CD14-positive monocyte (primary cell): ENCODE measurements at regions not wholly inside any gene's neighbourhood (a gene's known extent, or its start where the extent isn't known, plus 50 kb on each side); places are given as distances from the start of the nearest gene placed in this dataset.

ENCODE experiments used
- DNase-seq, 3 donors: peaks; one replicate each; pipeline ENCODE4 v3.0.0-alpha.2; 2011 to 2022
- H2AFZ ChIP-seq: 2 replicates; pipeline ENCODE4 v1.6.0; 2012; ENCODE audit warnings: mild to moderate bottlenecking, low read depth, low read length, inconsistent platforms; ENCODE audit not compliant: insufficient read depth, poor library complexity, severe bottlenecking
- H3K27ac ChIP-seq, 2 donors: 1 replicate in 1 of 2; 2 replicates in 1 of 2; pipeline ENCODE4 v1.5.1; 2012 to 2013; ENCODE audit warnings: low read length in 2 of 2, control low read depth in 1 of 2, inconsistent platforms in 1 of 2, low read depth in 1 of 2, mild to moderate bottlenecking in 1 of 2
- H3K27me3 ChIP-seq, 2 donors: one replicate each; pipeline versions ENCODE4 v1.6.0 to v1.6.1; 2011 to 2013; ENCODE audit warnings: low read length in 2 of 2; ENCODE audit not compliant: control insufficient read depth in 2 of 2, insufficient read depth in 2 of 2
- H3K36me3 ChIP-seq, 2 donors: replicated peaks in 1 of 2; 1 replicate in 1 of 2; 2 replicates in 1 of 2; pipeline versions ENCODE4 v1.5.1 to v1.6.1; 2012 to 2013; ENCODE audit warnings: low read length in 2 of 2, control low read depth in 1 of 2, inconsistent platforms in 1 of 2, mild to moderate bottlenecking in 1 of 2; ENCODE audit not compliant: insufficient read depth in 2 of 2, control insufficient read depth in 1 of 2
- H3K4me1 ChIP-seq, 2 donors: 1 replicate in 1 of 2; 2 replicates in 1 of 2; pipeline versions ENCODE4 v1.5.1 to v1.6.1; 2012 to 2013; ENCODE audit warnings: low read length in 2 of 2, control low read depth in 1 of 2, inconsistent platforms in 1 of 2, mild to moderate bottlenecking in 1 of 2, moderate library complexity in 1 of 2; ENCODE audit not compliant: insufficient read depth in 2 of 2, control insufficient read depth in 1 of 2
- H3K4me2 ChIP-seq: replicated peaks from 2 replicates; pipeline ENCODE3; 2012; ENCODE audit warnings: low read length, moderate library complexity, mild to moderate bottlenecking; ENCODE audit not compliant: poor library complexity, severe bottlenecking; ENCODE audit errors: extremely low read depth
- H3K4me3 ChIP-seq, 3 experiments: fragments of 200-600 bp in 1 of 3; sonication (generic) in 1 of 3; replicated peaks in 1 of 3; 1 replicate in 2 of 3; 2 replicates in 1 of 3; pipeline ENCODE4 v1.5.1; 2011 to 2013; ENCODE audit warnings: low read length in 3 of 3, mild to moderate bottlenecking in 3 of 3, control low read depth in 2 of 3, low read depth in 2 of 3, inconsistent platforms in 1 of 3, moderate library complexity in 1 of 3
- H3K79me2 ChIP-seq: 2 replicates; pipeline ENCODE4 v1.6.0; 2012; ENCODE audit warnings: mild to moderate bottlenecking, control low read depth, inconsistent platforms, low read length, moderate library complexity; ENCODE audit not compliant: insufficient read depth
- H3K9ac ChIP-seq: 2 replicates; pipeline ENCODE4 v1.6.0; 2017; ENCODE audit warnings: low read length, mild to moderate bottlenecking; ENCODE audit not compliant: insufficient read depth, poor library complexity, severe bottlenecking
- H3K9me3 ChIP-seq, 2 donors: replicated peaks in 1 of 2; 1 replicate in 1 of 2; 2 replicates in 1 of 2; pipeline versions ENCODE4 v1.5.1 to v1.6.1; 2012 to 2013; ENCODE audit warnings: low read length in 2 of 2, control low read depth in 1 of 2; ENCODE audit not compliant: control insufficient read depth in 1 of 2, insufficient read depth in 1 of 2
- H4K20me1 ChIP-seq: 2 replicates; pipeline ENCODE4 v1.6.0; 2012; ENCODE audit warnings: mild to moderate bottlenecking, low read length, control low read depth, moderate library complexity; ENCODE audit not compliant: insufficient read depth
- H3K27ac Mint-ChIP-seq, 7 donors: one replicate each; pipeline ENCODE4 v1.8.0; 2020; ENCODE audit warnings: mild to moderate bottlenecking in 7 of 7, mixed read lengths in 7 of 7, moderate library complexity in 6 of 7, inconsistent platforms in 2 of 7
- H3K27me3 Mint-ChIP-seq, 3 donors: one replicate each; pipeline ENCODE4 v1.8.0; 2021 to 2022; ENCODE audit warnings: low read depth in 3 of 3, mild to moderate bottlenecking in 3 of 3, mixed read lengths in 3 of 3, moderate library complexity in 3 of 3, inconsistent platforms in 1 of 3
- H3K36me3 Mint-ChIP-seq, 2 donors: one replicate each; pipeline ENCODE4 v1.8.0; 2020; ENCODE audit warnings: mixed read lengths in 2 of 2, inconsistent platforms in 1 of 2, mild to moderate bottlenecking in 1 of 2
- H3K4me1 Mint-ChIP-seq: one replicate; pipeline ENCODE4 v1.8.0; 2020; ENCODE audit warnings: mild to moderate bottlenecking, mixed read lengths
- H3K4me3 Mint-ChIP-seq, 2 donors: one replicate each; pipeline ENCODE4 v1.8.0; 2020; ENCODE audit warnings: mild to moderate bottlenecking in 2 of 2, mixed read lengths in 2 of 2, moderate library complexity in 1 of 2
- H3K9me3 Mint-ChIP-seq, 7 donors: one replicate each; pipeline ENCODE4 v1.8.0; 2020 to 2022; ENCODE audit warnings: mixed read lengths in 7 of 7, mild to moderate bottlenecking in 6 of 7, moderate library complexity in 6 of 7, inconsistent platforms in 2 of 7
- WGBS: methylation state at CpG from one replicate; pipeline ENCODE4 v1.1.5; 2013; ENCODE audit warnings: missing lambda C conversion rate; ENCODE audit not compliant: insufficient coverage; 5-methylcytosine and 5-hydroxymethylcytosine counted together
- intact Hi-C, 2 donors: fragments of 100-400 bp; cut with micrococcal nuclease; formaldehyde crosslinking; loops; one replicate each; pipeline versions ENCODE4 v1.15.0 to v1.15.1; 2023
- TF ChIP-seq, protein P1 (sequence below): fragments of 200-600 bp; IDR thresholded peaks from one replicate; pipeline ENCODE4 v1.8.0; 2022; ENCODE audit warnings: antibody characterized with exemption, mild to moderate bottlenecking

GRCh38 chr2:81747481-81748070 lies 1443.0 kb upstream of the LRRTM1 start:
- no peaks in the 10 kb centered on the region for H3K4me1 ChIP-seq
- peaks cover 0 to 12% (median 7%) of the 10 kb centered on the region in 7 donors for H3K9me3 Mint-ChIP-seq
- intact Hi-C loops = no loop called here
- H3K27me3 ChIP-seq = no peaks in the 10 kb centered on the region
- no peak overlapping the region for H3K27ac Mint-ChIP-seq
- no peak overlapping the region for H3K27ac ChIP-seq
- H3K79me2 ChIP-seq = no peaks in the 10 kb centered on the region
- H3K4me3 Mint-ChIP-seq = no peak overlapping the region
- TF ChIP-seq, protein P1, sequence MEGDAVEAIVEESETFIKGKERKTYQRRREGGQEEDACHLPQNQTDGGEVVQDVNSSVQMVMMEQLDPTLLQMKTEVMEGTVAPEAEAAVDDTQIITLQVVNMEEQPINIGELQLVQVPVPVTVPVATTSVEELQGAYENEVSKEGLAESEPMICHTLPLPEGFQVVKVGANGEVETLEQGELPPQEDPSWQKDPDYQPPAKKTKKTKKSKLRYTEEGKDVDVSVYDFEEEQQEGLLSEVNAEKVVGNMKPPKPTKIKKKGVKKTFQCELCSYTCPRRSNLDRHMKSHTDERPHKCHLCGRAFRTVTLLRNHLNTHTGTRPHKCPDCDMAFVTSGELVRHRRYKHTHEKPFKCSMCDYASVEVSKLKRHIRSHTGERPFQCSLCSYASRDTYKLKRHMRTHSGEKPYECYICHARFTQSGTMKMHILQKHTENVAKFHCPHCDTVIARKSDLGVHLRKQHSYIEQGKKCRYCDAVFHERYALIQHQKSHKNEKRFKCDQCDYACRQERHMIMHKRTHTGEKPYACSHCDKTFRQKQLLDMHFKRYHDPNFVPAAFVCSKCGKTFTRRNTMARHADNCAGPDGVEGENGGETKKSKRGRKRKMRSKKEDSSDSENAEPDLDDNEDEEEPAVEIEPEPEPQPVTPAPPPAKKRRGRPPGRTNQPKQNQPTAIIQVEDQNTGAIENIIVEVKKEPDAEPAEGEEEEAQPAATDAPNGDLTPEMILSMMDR = no peak
- no peak for DNase-seq
- H3K4me3 ChIP-seq = no peak overlapping the region
- no CpG with 5 or more reads among the region's 2 CpGs for WGBS
- H3K36me3 ChIP-seq = no peaks in the 10 kb centered on the region
- H2AFZ ChIP-seq = no peak overlapping the region
- peaks cover 0 to 1% (median 0%) of the 10 kb centered on the region in 3 donors for H3K27me3 Mint-ChIP-seq
- no peaks in the 10 kb centered on the region for H3K36me3 Mint-ChIP-seq
- peaks cover 6 to 10% of the 10 kb centered on the region in 2 donors for H3K9me3 ChIP-seq
- H3K4me2 ChIP-seq = no peak overlapping the region
- no peaks in the 10 kb centered on the region for H4K20me1 ChIP-seq
- no peaks in the 10 kb centered on the region for H3K4me1 Mint-ChIP-seq
- no peak overlapping the region for H3K9ac ChIP-seq

DNA sequence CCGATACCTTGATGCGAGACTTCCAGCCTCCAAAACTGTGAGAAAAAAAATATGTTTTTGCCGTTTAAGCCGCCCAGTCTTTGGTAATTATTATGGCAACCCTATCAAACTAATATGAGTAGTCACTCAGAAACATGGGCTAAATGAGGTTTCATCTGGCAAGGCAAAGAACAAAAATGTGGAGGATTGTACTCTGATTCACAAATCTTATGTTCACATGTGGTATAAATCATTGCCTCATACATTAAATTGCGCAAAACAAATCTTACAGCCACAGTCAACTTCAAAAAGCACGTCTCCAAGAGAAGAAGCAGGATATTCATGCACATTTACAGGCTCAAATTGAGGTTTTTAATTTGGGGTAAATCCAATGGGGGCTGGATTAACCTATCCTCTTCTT lies 1435.4 kb upstream of the LRRTM1 start:
- intact Hi-C loops = no loop called here

More for the DNA sequence above, 1435.4 kb upstream of the LRRTM1 start:
- no peak overlapping the region for H3K4me3 Mint-ChIP-seq
- Histone ChIP-seq H3K9ac (no peak overlapping the region), H3K4me2 (no peak overlapping the region), H2AFZ (no peak overlapping the region), H3K27me3 (no peaks in the 10 kb centered on the region), H3K4me3 (no peak overlapping the region), H3K27ac (no peak overlapping the region), H3K9me3 (peaks cover 0 to 3% of the 10 kb centered on the region in 2 donors), H3K4me1 (no peaks in the 10 kb centered on the region), H3K79me2 (no peaks in the 10 kb centered on the region), H4K20me1 (no peaks in the 10 kb centered on the region), H3K36me3 (no peaks in the 10 kb centered on the region)
- WGBS = no CpG with 5 or more reads among the region's 6 CpGs
- H3K27me3 Mint-ChIP-seq = peaks cover 0 to 3% (median 0%) of the 10 kb centered on the region in 3 donors
- DNase-seq = no peak
- H3K9me3 Mint-ChIP-seq = peaks cover 0 to 8% (median 5%) of the 10 kb centered on the region in 7 donors
- TF ChIP-seq, protein P1 = no peak
- no peaks in the 10 kb centered on the region for H3K36me3 Mint-ChIP-seq
- H3K27ac Mint-ChIP-seq = no peak overlapping the region
- H3K4me1 Mint-ChIP-seq = no peaks in the 10 kb centered on the region
